GM12878 (cell line): ENCODE measurements at regions not wholly inside any gene's neighbourhood (a gene's known extent, or its start where the extent isn't known, plus 50 kb on each side); places are given as distances from the start of the nearest gene placed in this dataset.

Experiments used
- ATF2 ChIP-seq: IDR thresholded peaks from 2 replicates; pipeline ENCODE4 v1.6.1; 2012; ENCODE audit warnings: low read length, inconsistent platforms
- CHD1 ChIP-seq: IDR thresholded peaks from 2 replicates; pipeline ENCODE4 v1.6.1; 2012; ENCODE audit warnings: low read depth, low read length, improper control_type of control experiment
- CHD4 ChIP-seq: fragments of 200-600 bp; sonication (generic); IDR thresholded peaks from 2 replicates; pipeline ENCODE4 v1.6.1; 2016; ENCODE audit warnings: mild to moderate bottlenecking
- CREM ChIP-seq: IDR thresholded peaks from 2 replicates; pipeline ENCODE4 v1.6.1; 2014; ENCODE audit warnings: antibody characterized with exemption, low read depth
- E4F1 ChIP-seq: fragments of 450-650 bp; IDR thresholded peaks from 2 replicates; pipeline ENCODE4 v1.6.1; 2018; ENCODE audit warnings: borderline replicate concordance, mild to moderate bottlenecking; ENCODE audit not compliant: partially characterized antibody
- HSF1 ChIP-seq: fragments of 150-350 bp; IDR thresholded peaks from 2 replicates; pipeline ENCODE4 v1.6.1; 2014; ENCODE audit warnings: mild to moderate bottlenecking, low read depth, low read length
- JUNB ChIP-seq: IDR thresholded peaks from 2 replicates; pipeline ENCODE4 v1.6.1; 2016; ENCODE audit warnings: antibody characterized with exemption, mild to moderate bottlenecking
- NFIC ChIP-seq: IDR thresholded peaks from 2 replicates; pipeline ENCODE4 v1.6.1; 2012; ENCODE audit warnings: low read depth, mild to moderate bottlenecking, inconsistent platforms, low read length, moderate library complexity
- NRF1 ChIP-seq: conservative IDR thresholded peaks from 2 replicates; pipeline ENCODE4 v1.6.1; 2011; ENCODE audit warnings: mild to moderate bottlenecking, low read depth, low read length, improper control_type of control experiment
- PBX3 ChIP-seq: IDR thresholded peaks from 2 replicates; pipeline ENCODE4 v1.6.1; 2011; ENCODE audit warnings: mild to moderate bottlenecking, low read depth, low read length, moderate library complexity; ENCODE audit not compliant: insufficient replicate concordance
- POU2F2 ChIP-seq: IDR thresholded peaks from 3 replicates; pipeline ENCODE4 v1.6.1; 2011; ENCODE audit warnings: low read depth, mild to moderate bottlenecking, low read length, borderline replicate concordance
- RELA ChIP-seq: fragments of 450-650 bp; IDR thresholded peaks from 2 replicates; pipeline ENCODE4 v1.8.0; 2014; ENCODE audit warnings: borderline replicate concordance; ENCODE audit not compliant: partially characterized antibody
- SKIL ChIP-seq: fragments of 450-650 bp; IDR thresholded peaks from 2 replicates; pipeline ENCODE4 v1.6.1; 2017; ENCODE audit warnings: mild to moderate bottlenecking, low read depth, inconsistent platforms; ENCODE audit not compliant: poor library complexity, severe bottlenecking
- SMAD1 ChIP-seq: fragments of 450-650 bp; IDR thresholded peaks from 2 replicates; pipeline ENCODE4 v1.6.1; 2018; ENCODE audit warnings: mild to moderate bottlenecking, low read depth; ENCODE audit not compliant: partially characterized antibody
- SUZ12 ChIP-seq: fragments of 200-600 bp; sonication (generic); IDR thresholded peaks from one replicate; pipeline ENCODE4 v1.6.1; 2018; ENCODE audit warnings: antibody characterized with exemption, mild to moderate bottlenecking; ENCODE audit not compliant: unreplicated experiment
- ZBTB33 ChIP-seq: fragments of 450-650 bp; IDR thresholded peaks from 2 replicates; pipeline ENCODE4 v1.6.1; 2017; ENCODE audit warnings: mild to moderate bottlenecking

GRCh38 chr3:56869157-56869889 is 67.6 kb upstream of the ARHGEF3 start (continued):
- no peak for TF ChIP-seq SKIL
- TF ChIP-seq ATF2 = no peak
- TF ChIP-seq SUZ12 = no peak
- TF ChIP-seq E4F1 = no peak
- TF ChIP-seq ZBTB33 = no peak
- no peak for TF ChIP-seq HSF1
- 0 out of 2 replicates have a peak, but pooled peaks have one; percentile 20 for TF ChIP-seq CREM
- TF ChIP-seq RELA = no peak
- TF ChIP-seq POU2F2 = no peak
- TF ChIP-seq SMAD1 = no peak
- no peak for TF ChIP-seq PBX3
- peak; percentile 22; the same call in 1 of the 2 replicates for TF ChIP-seq NFIC
- TF ChIP-seq JUNB = peak; percentile 52
- no peak for TF ChIP-seq NRF1
- no peak for TF ChIP-seq CHD4
- TF ChIP-seq CHD1 = no peak
